GM13976 (cell line): ENCODE measurements at regions not wholly inside any gene's neighbourhood (a gene's known extent, or its start where the extent isn't known, plus 50 kb on each side); places are given as distances from the start of the nearest gene placed in this dataset.

Experiments
- DNase-seq: peaks from one replicate; pipeline ENCODE4 v3.0.0; 2012; ENCODE audit warnings: low spot score
- in situ Hi-C: fragments of 300-500 bp; cut with MboI; formaldehyde crosslinking; loops from one replicate; pipeline ENCODE4 v1.12.0; 2022; ENCODE audit warnings: low sequenced_read_pairs, mixed read lengths, inconsistent platforms; ENCODE audit not compliant: unreplicated experiment
- TF ChIP-seq, protein P1 (sequence below): IDR thresholded peaks from 2 replicates; pipeline ENCODE4 v1.5.1; 2012; ENCODE audit warnings: borderline replicate concordance, mild to moderate bottlenecking; ENCODE audit not compliant: insufficient read depth; ENCODE audit errors: extremely low read depth, missing control alignments, control extremely low read depth

DNA sequence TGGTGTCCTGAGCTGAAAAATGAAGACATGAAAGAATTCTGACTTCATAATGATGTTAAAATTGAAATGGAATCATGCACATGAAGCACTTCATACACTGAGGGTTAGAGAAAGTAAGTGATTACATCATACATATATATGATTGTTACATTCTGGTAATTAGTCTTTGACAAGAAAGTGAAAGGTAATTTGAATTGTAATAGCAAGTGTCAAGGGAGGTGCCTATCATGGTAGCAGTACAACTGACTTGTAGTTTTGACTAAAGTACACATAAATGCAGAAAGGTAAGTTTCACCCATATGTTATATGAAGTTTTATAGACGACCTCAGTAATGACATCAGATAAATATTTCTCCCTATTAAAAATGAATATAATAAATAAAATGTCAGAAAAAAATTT lies 1325.0 kb upstream of the GOT2 start:
- no peak for DNase-seq
- in situ Hi-C loops, result no loop called here
- TF ChIP-seq, protein P1, sequence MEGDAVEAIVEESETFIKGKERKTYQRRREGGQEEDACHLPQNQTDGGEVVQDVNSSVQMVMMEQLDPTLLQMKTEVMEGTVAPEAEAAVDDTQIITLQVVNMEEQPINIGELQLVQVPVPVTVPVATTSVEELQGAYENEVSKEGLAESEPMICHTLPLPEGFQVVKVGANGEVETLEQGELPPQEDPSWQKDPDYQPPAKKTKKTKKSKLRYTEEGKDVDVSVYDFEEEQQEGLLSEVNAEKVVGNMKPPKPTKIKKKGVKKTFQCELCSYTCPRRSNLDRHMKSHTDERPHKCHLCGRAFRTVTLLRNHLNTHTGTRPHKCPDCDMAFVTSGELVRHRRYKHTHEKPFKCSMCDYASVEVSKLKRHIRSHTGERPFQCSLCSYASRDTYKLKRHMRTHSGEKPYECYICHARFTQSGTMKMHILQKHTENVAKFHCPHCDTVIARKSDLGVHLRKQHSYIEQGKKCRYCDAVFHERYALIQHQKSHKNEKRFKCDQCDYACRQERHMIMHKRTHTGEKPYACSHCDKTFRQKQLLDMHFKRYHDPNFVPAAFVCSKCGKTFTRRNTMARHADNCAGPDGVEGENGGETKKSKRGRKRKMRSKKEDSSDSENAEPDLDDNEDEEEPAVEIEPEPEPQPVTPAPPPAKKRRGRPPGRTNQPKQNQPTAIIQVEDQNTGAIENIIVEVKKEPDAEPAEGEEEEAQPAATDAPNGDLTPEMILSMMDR, result no peak

DNA sequence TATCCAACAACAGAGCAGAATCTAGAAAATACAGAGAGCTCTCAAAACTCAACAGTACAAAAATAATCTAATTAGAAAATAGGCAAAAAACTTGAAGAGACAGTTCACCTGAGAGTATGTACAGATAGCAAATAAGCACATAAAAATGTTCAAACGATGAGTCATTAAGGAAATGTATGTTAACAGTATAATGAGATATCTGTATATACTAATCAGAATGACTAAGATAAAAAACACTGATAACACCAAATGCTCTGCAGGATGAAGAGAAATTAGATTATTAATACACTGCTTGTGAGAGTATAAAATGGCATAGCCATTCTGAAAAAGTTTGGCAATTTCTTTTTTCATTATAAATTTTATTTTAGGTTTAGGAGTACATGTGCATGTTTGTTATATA lies 1307.6 kb upstream of the GOT2 start:
- TF ChIP-seq, protein P1, result no peak
- no peak for DNase-seq
- in situ Hi-C loops, result no loop called here

DNA sequence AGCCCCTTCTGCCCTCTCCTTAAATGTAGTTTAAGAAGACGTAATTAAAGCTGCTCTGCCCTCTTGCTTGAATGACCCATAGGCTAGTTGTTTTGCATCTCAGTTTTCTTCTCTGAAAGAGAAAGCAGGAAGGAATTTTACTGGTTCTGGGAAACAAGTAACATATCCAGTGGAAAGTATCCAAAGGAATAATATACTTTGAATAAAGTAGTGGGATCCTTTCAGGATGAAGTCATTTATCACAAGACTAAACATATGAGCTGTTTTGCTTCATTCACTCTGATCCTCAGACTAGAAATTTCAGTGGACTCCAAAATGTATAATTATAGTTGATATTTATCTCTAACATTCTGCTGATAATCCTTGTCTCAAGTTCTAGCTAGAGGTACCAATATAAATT lies 1297.6 kb upstream of the GOT2 start:
- DNase-seq, result no peak
- in situ Hi-C loops, result no loop called here
- TF ChIP-seq, protein P1, result no peak

DNA sequence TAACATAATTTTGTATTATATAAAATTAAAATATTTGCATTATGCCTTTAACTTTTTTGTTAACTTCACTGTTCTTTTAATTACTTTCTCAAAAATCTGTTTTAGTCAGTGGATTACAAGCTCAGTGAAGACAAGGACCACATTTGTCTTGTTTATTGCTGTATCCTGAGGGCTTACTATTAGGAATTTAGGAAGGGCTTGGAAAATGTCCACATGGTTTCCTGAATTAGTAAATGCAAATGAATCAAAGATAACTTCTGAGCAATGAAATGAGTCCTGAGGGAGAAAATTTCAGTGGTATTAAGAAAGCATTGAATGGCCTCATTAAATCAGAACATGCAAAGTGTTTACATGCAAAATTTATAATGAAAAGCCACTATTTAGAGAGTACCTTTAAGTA lies 1293.2 kb upstream of the GOT2 start:
- in situ Hi-C loops, result no loop called here

DNA sequence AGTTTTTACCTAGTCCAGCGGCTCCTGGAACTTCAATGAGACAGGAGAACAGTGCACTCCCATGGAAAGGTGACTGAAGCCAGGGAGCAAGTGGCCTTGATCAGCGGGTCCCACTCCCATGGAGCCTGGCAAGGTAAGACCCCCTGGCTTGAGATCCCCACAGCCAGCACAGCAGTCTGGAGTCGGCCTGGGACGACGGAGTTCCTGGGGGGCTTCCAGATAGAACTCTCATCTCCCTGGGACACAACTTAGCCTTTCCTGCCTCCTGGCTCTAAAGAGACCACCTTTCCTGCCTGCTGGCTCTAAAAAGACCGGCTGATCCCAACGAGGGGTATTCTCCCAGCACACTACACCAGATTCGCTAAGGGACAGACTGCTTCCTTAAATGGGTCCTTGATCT lies 1279.0 kb upstream of the GOT2 start:
- DNase-seq, result no peak
- TF ChIP-seq, protein P1, result no peak
- in situ Hi-C loops, result no loop called here

More for the DNA sequence above, 1293.2 kb upstream of the GOT2 start:
- DNase-seq, result no peak
- TF ChIP-seq, protein P1, result no peak

DNA sequence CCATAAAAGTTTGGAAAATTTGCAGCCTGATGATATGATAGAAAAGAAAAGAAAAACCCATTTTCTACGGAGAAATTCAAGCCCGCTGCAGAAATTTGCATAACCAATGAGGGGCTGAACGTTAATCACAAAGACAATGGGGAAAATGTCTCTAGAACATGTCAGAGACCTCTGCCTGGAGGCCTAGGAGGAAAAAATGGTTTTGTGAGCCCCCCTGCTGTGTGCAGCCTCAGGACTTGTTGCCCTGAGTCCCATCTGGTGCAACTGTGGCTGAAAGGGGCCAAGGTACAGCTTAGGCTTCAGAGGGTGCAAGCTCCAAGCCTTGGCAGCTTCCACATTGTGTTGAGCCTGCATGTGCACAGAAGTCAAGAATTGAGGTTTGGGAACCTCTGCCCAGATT lies 1267.4 kb upstream of the GOT2 start:
- TF ChIP-seq, protein P1, result no peak
- in situ Hi-C loops, result no loop called here

DNA sequence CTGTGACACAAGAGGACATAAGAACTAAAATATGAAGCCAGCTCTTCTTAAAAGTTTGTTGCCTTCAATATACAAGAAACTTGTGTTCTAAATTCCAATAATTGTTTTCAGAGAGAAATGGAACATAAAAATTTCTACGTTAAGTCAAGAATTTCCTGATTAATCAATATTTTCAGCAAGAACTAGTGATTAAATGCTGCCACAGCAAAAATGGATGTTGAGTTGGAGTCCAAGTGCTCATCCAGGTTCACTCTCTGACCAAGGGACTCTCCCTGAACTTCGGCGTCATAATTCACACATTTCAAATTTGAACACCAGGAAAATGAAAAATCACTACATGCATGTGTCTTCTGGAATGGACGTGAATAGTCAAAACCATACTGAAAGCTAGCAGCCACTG lies 1263.6 kb upstream of the GOT2 start:
- in situ Hi-C loops, result no loop called here
- TF ChIP-seq, protein P1, result no peak
- DNase-seq, result no peak

More for the DNA sequence above, 1267.4 kb upstream of the GOT2 start:
- DNase-seq, result no peak
